ENCODE measurements at regions not wholly inside any gene's neighbourhood (a gene's known extent, or its start where the extent isn't known, plus 50 kb on each side); places are given as distances from the start of the nearest gene placed in this dataset.

DNA sequence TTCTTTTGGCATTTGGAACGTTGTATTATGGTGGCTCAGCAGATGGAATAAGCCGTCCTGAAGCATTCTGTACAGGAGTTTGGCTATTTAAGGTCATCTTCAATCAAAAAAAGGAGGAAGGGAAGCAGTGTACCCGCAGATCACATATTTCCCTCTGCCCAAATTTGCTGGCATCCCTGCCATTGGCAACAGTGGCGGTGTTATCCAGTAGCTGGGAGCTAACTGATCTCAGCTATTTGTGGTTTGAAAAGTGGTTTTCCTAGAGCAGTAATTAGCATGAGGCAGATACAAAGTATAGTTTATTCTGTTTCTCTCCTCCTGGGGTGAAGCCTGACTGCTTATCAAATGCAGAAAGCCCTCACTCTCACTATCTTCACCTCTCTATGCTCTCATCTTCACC, 576.8 kb downstream of the QKI start:
- no peak for TF ChIP-seq POLR2AphosphoS5 (IDR thresholded peaks at IDR 0.05)
- TF ChIP-seq, protein P1, sequence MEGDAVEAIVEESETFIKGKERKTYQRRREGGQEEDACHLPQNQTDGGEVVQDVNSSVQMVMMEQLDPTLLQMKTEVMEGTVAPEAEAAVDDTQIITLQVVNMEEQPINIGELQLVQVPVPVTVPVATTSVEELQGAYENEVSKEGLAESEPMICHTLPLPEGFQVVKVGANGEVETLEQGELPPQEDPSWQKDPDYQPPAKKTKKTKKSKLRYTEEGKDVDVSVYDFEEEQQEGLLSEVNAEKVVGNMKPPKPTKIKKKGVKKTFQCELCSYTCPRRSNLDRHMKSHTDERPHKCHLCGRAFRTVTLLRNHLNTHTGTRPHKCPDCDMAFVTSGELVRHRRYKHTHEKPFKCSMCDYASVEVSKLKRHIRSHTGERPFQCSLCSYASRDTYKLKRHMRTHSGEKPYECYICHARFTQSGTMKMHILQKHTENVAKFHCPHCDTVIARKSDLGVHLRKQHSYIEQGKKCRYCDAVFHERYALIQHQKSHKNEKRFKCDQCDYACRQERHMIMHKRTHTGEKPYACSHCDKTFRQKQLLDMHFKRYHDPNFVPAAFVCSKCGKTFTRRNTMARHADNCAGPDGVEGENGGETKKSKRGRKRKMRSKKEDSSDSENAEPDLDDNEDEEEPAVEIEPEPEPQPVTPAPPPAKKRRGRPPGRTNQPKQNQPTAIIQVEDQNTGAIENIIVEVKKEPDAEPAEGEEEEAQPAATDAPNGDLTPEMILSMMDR (IDR thresholded peaks at IDR 0.05) = no peak
- no peak for TF ChIP-seq POLR2A (IDR thresholded peaks at IDR 0.05)
